ENCODE measurements at regions not wholly inside any gene's neighbourhood (a gene's known extent, or its start where the extent isn't known, plus 50 kb on each side); places are given as distances from the start of the nearest gene placed in this dataset.

DNA sequence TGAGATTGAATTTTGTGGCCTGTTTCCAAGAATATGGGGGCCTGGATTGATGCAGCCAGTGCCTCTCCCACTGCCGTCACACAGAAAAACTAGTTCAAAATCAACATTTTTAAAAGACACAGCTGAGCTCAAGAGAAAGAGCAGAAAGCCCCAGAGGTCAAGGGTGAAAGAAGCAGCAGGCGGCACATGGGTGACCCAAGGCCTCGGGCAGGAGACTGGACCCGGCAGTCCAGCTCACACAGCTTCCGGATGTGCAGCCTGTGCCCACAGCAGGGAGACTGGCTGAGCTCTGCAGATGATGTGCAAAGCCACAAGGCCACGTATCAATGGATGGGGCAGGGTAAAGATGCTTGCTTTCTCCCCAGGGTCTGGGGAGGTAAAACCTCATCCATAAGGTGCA, 50.4 kb upstream of the RNF32 start:
- no TSS peak for BruUV-seq (replicated peaks)
- CTCF ChIA-PET, result no interaction called here
- intact Hi-C loops (cut with micrococcal nuclease; ENCODE audit: unreplicated experiment), result no loop called here
- Mint-ChIP-seq H3K27ac (ENCODE audit: unreplicated experiment) (no peak overlapping the region), H3K9me3 (ENCODE audit: low read depth, unreplicated experiment) (no peaks in the 10 kb centered on the region), H3K36me3 (ENCODE audit: insufficient read depth, unreplicated experiment) (no peaks in the 10 kb centered on the region), H3K4me1 (ENCODE audit: low read depth, unreplicated experiment) (no peaks in the 10 kb centered on the region), H3K4me3 (ENCODE audit: low read depth, unreplicated experiment) (no peak overlapping the region), H3K27me3 (ENCODE audit: unreplicated experiment) (peaks cover 13% of the 10 kb centered on the region)
- no peak for DNase-seq
- TF ChIP-seq, protein P1, sequence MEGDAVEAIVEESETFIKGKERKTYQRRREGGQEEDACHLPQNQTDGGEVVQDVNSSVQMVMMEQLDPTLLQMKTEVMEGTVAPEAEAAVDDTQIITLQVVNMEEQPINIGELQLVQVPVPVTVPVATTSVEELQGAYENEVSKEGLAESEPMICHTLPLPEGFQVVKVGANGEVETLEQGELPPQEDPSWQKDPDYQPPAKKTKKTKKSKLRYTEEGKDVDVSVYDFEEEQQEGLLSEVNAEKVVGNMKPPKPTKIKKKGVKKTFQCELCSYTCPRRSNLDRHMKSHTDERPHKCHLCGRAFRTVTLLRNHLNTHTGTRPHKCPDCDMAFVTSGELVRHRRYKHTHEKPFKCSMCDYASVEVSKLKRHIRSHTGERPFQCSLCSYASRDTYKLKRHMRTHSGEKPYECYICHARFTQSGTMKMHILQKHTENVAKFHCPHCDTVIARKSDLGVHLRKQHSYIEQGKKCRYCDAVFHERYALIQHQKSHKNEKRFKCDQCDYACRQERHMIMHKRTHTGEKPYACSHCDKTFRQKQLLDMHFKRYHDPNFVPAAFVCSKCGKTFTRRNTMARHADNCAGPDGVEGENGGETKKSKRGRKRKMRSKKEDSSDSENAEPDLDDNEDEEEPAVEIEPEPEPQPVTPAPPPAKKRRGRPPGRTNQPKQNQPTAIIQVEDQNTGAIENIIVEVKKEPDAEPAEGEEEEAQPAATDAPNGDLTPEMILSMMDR (IDR thresholded peaks at IDR 0.05; ENCODE audit: unreplicated experiment), result no peak

DNA sequence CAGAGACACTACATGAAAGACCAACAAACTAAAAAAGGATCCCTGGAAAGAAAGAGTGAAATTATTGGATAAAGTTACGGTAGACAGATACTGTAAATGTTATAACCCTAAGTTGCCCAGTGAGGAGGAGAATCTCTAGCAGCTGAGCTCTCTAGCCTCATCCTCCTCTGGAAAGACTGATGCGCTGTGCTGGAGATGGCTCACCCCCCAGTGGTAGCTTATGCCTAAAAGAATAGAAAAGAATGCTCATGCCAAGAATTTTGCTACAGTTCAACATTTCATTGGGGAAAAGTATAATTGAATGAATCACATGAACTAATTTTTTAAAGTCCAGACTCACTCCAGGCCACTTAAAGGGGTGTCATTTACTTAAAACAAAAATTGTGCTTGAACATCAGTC, 50.8 kb upstream of the RNF32 start:
- Mint-ChIP-seq H3K9me3 (ENCODE audit: low read depth, unreplicated experiment) (no peaks in the 10 kb centered on the region), H3K36me3 (ENCODE audit: insufficient read depth, unreplicated experiment) (no peaks in the 10 kb centered on the region), H3K4me3 (ENCODE audit: low read depth, unreplicated experiment) (no peak overlapping the region), H3K4me1 (ENCODE audit: low read depth, unreplicated experiment) (no peaks in the 10 kb centered on the region), H3K27me3 (ENCODE audit: unreplicated experiment) (peaks cover 13% of the 10 kb centered on the region), H3K27ac (ENCODE audit: unreplicated experiment) (no peak overlapping the region)
- BruUV-seq (replicated peaks), result no TSS peak
- intact Hi-C loops (cut with micrococcal nuclease; ENCODE audit: unreplicated experiment), result loop anchor here (2.0 kb wide), 1 partner anchor 19 kb away; no protein-coding TSS in a partner anchor
- DNase-seq, result no peak
- CTCF ChIA-PET, result no interaction called here
- TF ChIP-seq, protein P1 (IDR thresholded peaks at IDR 0.05; ENCODE audit: unreplicated experiment), result no peak

DNA sequence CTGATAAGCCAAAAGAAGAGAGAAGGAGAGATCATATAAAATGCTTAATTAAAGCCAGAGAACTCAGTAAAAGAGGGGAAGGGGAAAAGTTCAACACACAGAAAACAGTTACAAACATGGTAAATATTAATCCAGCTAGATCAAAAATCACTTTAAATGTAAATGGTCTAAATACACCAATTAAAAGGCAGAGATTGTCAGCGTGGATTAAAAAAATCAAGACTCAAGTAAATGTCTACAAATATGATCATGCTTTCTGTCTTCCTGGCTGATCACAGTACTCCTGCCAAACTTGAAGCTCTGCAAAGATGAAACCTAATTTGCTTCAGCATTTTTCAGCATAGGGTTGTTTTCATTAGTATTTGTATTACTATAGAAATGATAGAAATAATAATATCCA, 54.6 kb upstream of the RNF32 start:
- no peaks in the 10 kb centered on the region for H3K36me3 Mint-ChIP-seq (ENCODE audit: insufficient read depth, unreplicated experiment)
- no peaks in the 10 kb centered on the region for H3K4me1 Mint-ChIP-seq (ENCODE audit: low read depth, unreplicated experiment)
- BruUV-seq (replicated peaks), result no TSS peak
- H3K9me3 Mint-ChIP-seq (ENCODE audit: low read depth, unreplicated experiment), result no peaks in the 10 kb centered on the region
- TF ChIP-seq, protein P1 (IDR thresholded peaks at IDR 0.05; ENCODE audit: unreplicated experiment), result no peak
- CTCF ChIA-PET, result no interaction called here
- intact Hi-C loops (cut with micrococcal nuclease; ENCODE audit: unreplicated experiment), result no loop called here
- H3K27ac Mint-ChIP-seq (ENCODE audit: unreplicated experiment), result no peak overlapping the region
- H3K27me3 Mint-ChIP-seq (ENCODE audit: unreplicated experiment), result peaks cover 14% of the 10 kb centered on the region
- no peak for DNase-seq
- H3K4me3 Mint-ChIP-seq (ENCODE audit: low read depth, unreplicated experiment), result no peak overlapping the region

DNA sequence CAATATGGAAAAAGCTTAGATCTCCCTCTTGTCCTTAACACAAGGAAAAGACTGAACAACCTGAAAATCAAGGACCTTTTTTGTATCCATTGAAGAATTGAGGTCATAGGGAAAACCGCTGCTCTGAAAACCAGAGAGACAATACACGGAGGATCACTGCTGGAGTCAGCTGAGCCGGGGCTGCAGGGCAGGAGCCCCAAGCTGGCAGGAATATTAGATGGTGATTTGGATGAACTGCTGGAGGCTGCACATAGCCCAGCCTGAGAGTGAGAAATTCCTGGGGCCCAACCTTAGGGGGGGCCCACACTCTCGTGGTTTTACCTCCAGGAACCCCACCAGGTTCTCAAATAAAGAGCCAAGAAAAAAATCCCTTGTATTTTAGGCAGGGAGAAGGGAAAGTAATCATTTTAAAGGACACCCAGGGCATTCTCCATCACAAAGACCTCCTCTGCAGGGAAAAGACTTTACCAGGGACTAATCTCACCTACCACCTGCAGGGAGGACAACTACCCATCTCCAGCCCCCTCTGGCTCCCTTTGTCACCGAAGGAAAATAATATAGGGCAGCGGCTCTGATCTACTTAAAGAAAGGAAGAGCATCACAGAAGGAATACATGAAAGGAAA, 55.4 kb upstream of the RNF32 start:
- no peaks in the 10 kb centered on the region for H3K9me3 Mint-ChIP-seq (ENCODE audit: low read depth, unreplicated experiment)
- H3K4me1 Mint-ChIP-seq (ENCODE audit: low read depth, unreplicated experiment), result no peaks in the 10 kb centered on the region
- H3K27me3 Mint-ChIP-seq (ENCODE audit: unreplicated experiment), result peaks cover 22% of the 10 kb centered on the region
- TF ChIP-seq, protein P1 (IDR thresholded peaks at IDR 0.05; ENCODE audit: unreplicated experiment), result no peak
- no peak overlapping the region for H3K27ac Mint-ChIP-seq (ENCODE audit: unreplicated experiment)
- no peaks in the 10 kb centered on the region for H3K36me3 Mint-ChIP-seq (ENCODE audit: insufficient read depth, unreplicated experiment)
- no TSS peak for BruUV-seq (replicated peaks)
- no peak for DNase-seq
- H3K4me3 Mint-ChIP-seq (ENCODE audit: low read depth, unreplicated experiment), result no peak overlapping the region
- intact Hi-C loops (cut with micrococcal nuclease; ENCODE audit: unreplicated experiment), result no loop called here
- CTCF ChIA-PET, result no interaction called here
